ENCODE measurements at regions not wholly inside any gene's neighbourhood (a gene's known extent, or its start where the extent isn't known, plus 50 kb on each side); places are given as distances from the start of the nearest gene placed in this dataset.

- TF ChIP-seq POLR2AphosphoS5 (IDR thresholded peaks at IDR 0.05; ENCODE audit: low read depth) (no peak), CTCF (IDR thresholded peaks at IDR 0.05; ENCODE audit: insufficient read depth, low read length) (no peak), REST (IDR thresholded peaks at IDR 0.05; ENCODE audit: insufficient replicate concordance, low read depth) (no peak)
Observed at GRCh38 chr2:19209575-19210341, 148.7 kb downstream of the OSR1 start.
